ENCODE measurements at regions not wholly inside any gene's neighbourhood (a gene's known extent, or its start where the extent isn't known, plus 50 kb on each side); places are given as distances from the start of the nearest gene placed in this dataset.

GRCh38 chr6:48206091-48206490 lies 95.1 kb upstream of the PTCHD4 start:
- no peak for TF ChIP-seq CTCF (IDR thresholded peaks at IDR 0.05 in 2 of 3, conservative IDR thresholded peaks at IDR 0.05 in 1 of 3; ENCODE audit: borderline replicate concordance in 1 of 3, insufficient read depth in 1 of 3, low read depth in 2 of 3, low read length in 2 of 3)
- TF ChIP-seq TCF7L2 (IDR thresholded peaks at IDR 0.05; ENCODE audit: borderline replicate concordance, extremely low read depth, insufficient read depth, insufficient read length): no peak
- no peak for TF ChIP-seq EZH2phosphoT487 (IDR thresholded peaks at IDR 0.05; ENCODE audit: borderline replicate concordance)
- TF ChIP-seq CBX3 (IDR thresholded peaks at IDR 0.05; ENCODE audit: low read depth): no peak
- TF ChIP-seq POLR2A (IDR thresholded peaks at IDR 0.05; ENCODE audit: borderline replicate concordance, extremely low read depth, insufficient read depth, insufficient read length): no peak
- no peak for TF ChIP-seq ATF3 (IDR thresholded peaks at IDR 0.05)
- TF ChIP-seq RAD21 (IDR thresholded peaks at IDR 0.05; ENCODE audit: low read depth): no peak
- no peak for TF ChIP-seq EZH2 (IDR thresholded peaks at IDR 0.05)
- TF ChIP-seq CEBPB (IDR thresholded peaks at IDR 0.05; ENCODE audit: low read depth): no peak
- no peak for TF ChIP-seq YY1 (IDR thresholded peaks at IDR 0.05; ENCODE audit: extremely low read depth, insufficient replicate concordance, low read depth, low read length)
- no peak for TF ChIP-seq REST (IDR thresholded peaks at IDR 0.05; ENCODE audit: low read depth)
- no peak for TF ChIP-seq MAX (IDR thresholded peaks at IDR 0.05)
- TF ChIP-seq JUND (IDR thresholded peaks at IDR 0.05): no peak
